Astrocyte of the spinal cord (primary cell): ENCODE measurements at regions not wholly inside any gene's neighbourhood (a gene's known extent, or its start where the extent isn't known, plus 50 kb on each side); places are given as distances from the start of the nearest gene placed in this dataset.
"Not testable (repeated sequence)": the region's sequence is repeated elsewhere in the genome, so short reads cannot be mapped to it uniquely, and the experiment has no call there.

ENCODE experiments used
- DNase-seq: peaks from one replicate; pipeline ENCODE4 v3.0.0; 2011; ENCODE audit warnings: low read depth, low spot score
- H3K4me3 ChIP-seq: 2 replicates; pipeline ENCODE4 v1.5.1; 2011; ENCODE audit warnings: low read depth, mild to moderate bottlenecking, low read length, moderate library complexity
- in situ Hi-C: cut with HindIII; loops from 2 replicates; pipeline ENCODE4 v1.10.0; 2017; ENCODE audit warnings: low sequenced_read_pairs

GRCh38 chr2:87431051-87431450 is 316.8 kb upstream of the PLGLB2 start:
- DNase-seq, in situ Hi-C loops, H3K4me3 ChIP-seq: not testable (repeated sequence)

- H3K4me3 ChIP-seq, DNase-seq, in situ Hi-C loops: not testable (repeated sequence)
Observed at GRCh38 chr2:87432711-87433453, 315.0 kb upstream of the PLGLB2 start.

- in situ Hi-C loops, H3K4me3 ChIP-seq, DNase-seq: not testable (repeated sequence)
Observed at GRCh38 chr2:87436007-87436406, 311.9 kb upstream of the PLGLB2 start.

- in situ Hi-C loops, H3K4me3 ChIP-seq, DNase-seq: not testable (repeated sequence)
Observed at GRCh38 chr2:87437701-87438260, 310.1 kb upstream of the PLGLB2 start.

- H3K4me3 ChIP-seq, in situ Hi-C loops, DNase-seq: not testable (repeated sequence)
Observed at GRCh38 chr2:87438780-87439454, 309.0 kb upstream of the PLGLB2 start.

- DNase-seq, H3K4me3 ChIP-seq, in situ Hi-C loops: not testable (repeated sequence)
Observed at GRCh38 chr2:87439617-87440204, 308.2 kb upstream of the PLGLB2 start.

GRCh38 chr2:87440650-87441049 is 307.2 kb upstream of the PLGLB2 start:
- H3K4me3 ChIP-seq, DNase-seq, in situ Hi-C loops: not testable (repeated sequence)

GRCh38 chr2:87441375-87441774 is 306.5 kb upstream of the PLGLB2 start:
- in situ Hi-C loops, DNase-seq, H3K4me3 ChIP-seq: not testable (repeated sequence)

- DNase-seq, in situ Hi-C loops, H3K4me3 ChIP-seq: not testable (repeated sequence)
Observed at GRCh38 chr2:87442983-87443577, 304.8 kb upstream of the PLGLB2 start.

- DNase-seq, in situ Hi-C loops: not testable (repeated sequence)
Observed at GRCh38 chr2:87444951-87445350, 302.9 kb upstream of the PLGLB2 start.

GRCh38 chr2:87445613-87446312 is 302.1 kb upstream of the PLGLB2 start:
- in situ Hi-C loops = not testable (repeated sequence)
- DNase-seq = peak; percentile 23

More at GRCh38 chr2:87444951-87445350, 302.9 kb upstream of the PLGLB2 start:
- H3K4me3 ChIP-seq = not testable (repeated sequence)

GRCh38 chr2:87446313-87446696 is 301.6 kb upstream of the PLGLB2 start:
- peak; percentile 43 for DNase-seq
- in situ Hi-C loops, H3K4me3 ChIP-seq: not testable (repeated sequence)

More at GRCh38 chr2:87445613-87446312, 302.1 kb upstream of the PLGLB2 start:
- not testable (repeated sequence) for H3K4me3 ChIP-seq

GRCh38 chr2:87449462-87449980 is 298.4 kb upstream of the PLGLB2 start:
- in situ Hi-C loops, H3K4me3 ChIP-seq: not testable (repeated sequence)
- DNase-seq = peak; percentile 31

- H3K4me3 ChIP-seq, DNase-seq, in situ Hi-C loops: not testable (repeated sequence)
Observed at GRCh38 chr2:87452193-87452592, 295.7 kb upstream of the PLGLB2 start.

- DNase-seq = peak; percentile 73
- H3K4me3 ChIP-seq, in situ Hi-C loops: not testable (repeated sequence)
Observed at GRCh38 chr2:87452861-87453260, 295.0 kb upstream of the PLGLB2 start.

GRCh38 chr2:87453965-87454364 is 293.9 kb upstream of the PLGLB2 start:
- H3K4me3 ChIP-seq, in situ Hi-C loops: not testable (repeated sequence)

More at GRCh38 chr2:87453965-87454364, 293.9 kb upstream of the PLGLB2 start:
- peak; percentile 13 for DNase-seq
